Retinal pigment epithelial cell (primary cell): ENCODE measurements at regions not wholly inside any gene's neighbourhood (a gene's known extent, or its start where the extent isn't known, plus 50 kb on each side); places are given as distances from the start of the nearest gene placed in this dataset.

Experiments used
- DNase-seq: peaks from one replicate; pipeline ENCODE4 v3.0.0-alpha.2; 2010; ENCODE audit warnings: low read depth
- H3K4me3 ChIP-seq: 2 replicates; pipeline ENCODE4 v1.5.1; 2011; ENCODE audit warnings: mild to moderate bottlenecking, low read length, control low read depth, moderate library complexity
- TF ChIP-seq, protein P1 (sequence below): conservative IDR thresholded peaks from 2 replicates; pipeline ENCODE4 v1.5.1; 2011; ENCODE audit warnings: low read depth, low read length, control low read depth, inconsistent platforms

DNA sequence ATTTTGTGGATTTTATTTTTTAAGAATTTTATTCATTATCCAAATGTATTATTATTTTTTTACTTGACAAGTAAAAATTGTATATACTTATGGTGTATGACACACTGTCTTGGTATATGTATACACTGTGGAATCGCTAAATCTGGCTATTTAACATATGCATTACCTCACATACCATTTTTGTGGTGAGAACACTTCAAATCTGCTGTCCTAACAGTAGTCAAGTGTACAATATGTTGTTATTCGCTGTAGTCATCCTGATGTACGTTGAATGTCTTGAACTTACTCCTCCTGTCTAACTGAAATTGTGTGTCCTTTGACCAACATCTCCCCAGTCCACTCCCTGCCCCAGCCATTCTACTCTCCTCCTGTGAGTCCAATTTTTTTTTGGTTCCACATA, 153.2 kb upstream of the PTPRM start:
- no peak overlapping the region for H3K4me3 ChIP-seq
- TF ChIP-seq, protein P1, sequence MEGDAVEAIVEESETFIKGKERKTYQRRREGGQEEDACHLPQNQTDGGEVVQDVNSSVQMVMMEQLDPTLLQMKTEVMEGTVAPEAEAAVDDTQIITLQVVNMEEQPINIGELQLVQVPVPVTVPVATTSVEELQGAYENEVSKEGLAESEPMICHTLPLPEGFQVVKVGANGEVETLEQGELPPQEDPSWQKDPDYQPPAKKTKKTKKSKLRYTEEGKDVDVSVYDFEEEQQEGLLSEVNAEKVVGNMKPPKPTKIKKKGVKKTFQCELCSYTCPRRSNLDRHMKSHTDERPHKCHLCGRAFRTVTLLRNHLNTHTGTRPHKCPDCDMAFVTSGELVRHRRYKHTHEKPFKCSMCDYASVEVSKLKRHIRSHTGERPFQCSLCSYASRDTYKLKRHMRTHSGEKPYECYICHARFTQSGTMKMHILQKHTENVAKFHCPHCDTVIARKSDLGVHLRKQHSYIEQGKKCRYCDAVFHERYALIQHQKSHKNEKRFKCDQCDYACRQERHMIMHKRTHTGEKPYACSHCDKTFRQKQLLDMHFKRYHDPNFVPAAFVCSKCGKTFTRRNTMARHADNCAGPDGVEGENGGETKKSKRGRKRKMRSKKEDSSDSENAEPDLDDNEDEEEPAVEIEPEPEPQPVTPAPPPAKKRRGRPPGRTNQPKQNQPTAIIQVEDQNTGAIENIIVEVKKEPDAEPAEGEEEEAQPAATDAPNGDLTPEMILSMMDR: no peak
- no peak for DNase-seq

DNA sequence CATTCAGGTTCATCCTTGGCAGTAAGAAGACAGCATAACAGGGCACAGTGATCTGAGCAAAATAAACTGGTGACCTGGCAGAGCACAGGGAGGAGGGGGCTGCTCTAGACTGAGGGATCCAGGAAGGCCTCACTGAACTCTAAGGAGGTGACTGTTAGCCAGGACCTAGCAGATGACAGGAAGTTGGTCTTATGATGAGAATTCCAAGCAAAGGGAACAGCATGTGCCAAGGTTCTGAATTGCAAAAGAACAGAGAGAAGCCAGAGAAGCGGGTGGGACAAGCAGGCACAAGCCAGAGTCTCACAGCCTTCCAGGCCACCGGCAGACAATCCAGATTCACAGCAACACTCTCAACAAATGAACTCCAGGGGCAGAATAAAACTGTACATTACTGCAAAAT, 152.7 kb upstream of the PTPRM start:
- peak; percentile 46 for DNase-seq
- H3K4me3 ChIP-seq: no peak overlapping the region
- TF ChIP-seq, protein P1: no peak

DNA sequence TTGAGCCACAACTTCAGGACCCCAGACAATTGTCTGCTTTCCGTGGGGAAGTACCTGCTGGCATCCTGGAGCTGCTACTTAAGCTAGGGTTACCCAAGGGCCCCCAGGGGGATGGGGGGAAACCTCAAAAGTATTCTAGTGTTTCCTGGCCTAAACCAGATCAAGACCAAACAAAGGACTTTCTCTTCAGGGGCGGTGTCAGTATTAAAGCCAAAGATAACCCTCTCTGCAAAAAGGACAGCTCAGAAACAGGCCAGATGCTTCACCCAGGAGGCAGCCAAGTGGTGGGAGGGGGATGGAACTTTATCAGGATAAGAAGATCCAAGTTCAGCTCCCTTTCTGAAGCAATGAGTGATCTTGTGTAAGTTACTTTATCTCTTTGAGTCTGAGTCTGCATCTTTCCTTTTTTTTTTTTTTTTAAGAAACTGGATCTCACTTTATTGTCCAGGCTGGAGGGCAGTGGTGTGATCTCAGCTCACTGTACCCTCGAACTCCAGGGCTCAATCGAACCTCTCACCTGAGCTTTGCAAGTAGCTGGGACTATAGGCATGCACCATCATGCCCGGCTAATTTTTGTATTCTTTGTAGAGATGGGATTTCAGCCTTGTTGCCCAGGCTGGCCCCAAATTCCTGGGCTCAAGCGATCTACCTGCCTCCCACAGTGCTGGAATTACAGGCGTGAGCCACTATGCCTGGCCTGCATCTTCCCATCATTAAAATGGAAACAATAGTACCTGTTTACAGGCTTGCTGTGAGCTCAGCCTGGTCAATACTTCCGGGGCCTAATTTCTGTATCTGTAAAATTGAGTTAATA, 151.8 kb upstream of the PTPRM start:
- DNase-seq: no peak
- TF ChIP-seq, protein P1: no peak
- H3K4me3 ChIP-seq: no peak overlapping the region

DNA sequence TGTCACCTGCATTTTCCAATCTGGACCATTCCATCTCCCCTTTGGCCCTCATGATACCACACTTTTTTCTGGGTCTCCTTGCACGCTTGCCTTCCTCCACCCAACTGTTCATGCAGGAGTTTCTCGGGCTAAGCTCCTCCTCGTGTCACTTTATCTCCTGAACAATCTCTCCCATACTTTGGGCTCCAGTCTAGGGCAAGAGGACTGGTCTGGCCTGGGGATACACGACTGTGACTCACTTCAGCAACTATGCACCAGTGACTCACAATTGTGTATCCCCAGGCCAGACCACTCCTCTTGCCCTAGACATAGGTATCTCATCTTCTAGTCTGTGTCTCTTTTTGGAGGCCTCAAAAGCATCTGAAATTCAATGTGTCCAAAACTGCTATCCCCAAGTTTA, 149.4 kb upstream of the PTPRM start:
- TF ChIP-seq, protein P1: no peak

DNA sequence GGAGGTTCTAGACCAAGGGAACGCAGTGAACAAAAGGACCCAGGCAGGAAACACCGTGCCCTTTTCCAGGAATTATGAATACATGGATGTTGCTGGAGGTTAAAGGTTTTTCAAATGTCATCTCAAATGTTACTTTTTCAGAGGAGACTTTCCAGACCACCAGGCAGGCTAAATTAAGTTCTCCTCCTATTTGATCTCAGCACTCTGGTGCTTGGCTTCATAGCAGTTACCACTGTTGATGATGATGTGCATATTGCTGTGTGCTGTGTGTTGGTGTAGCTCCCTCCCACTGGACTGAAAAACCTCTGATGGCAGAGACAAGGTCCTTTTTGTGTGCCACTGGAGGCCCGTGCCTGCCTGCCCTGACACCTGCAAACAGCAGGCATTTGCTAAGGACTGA, 137.3 kb upstream of the PTPRM start:
- TF ChIP-seq, protein P1: no peak
- H3K4me3 ChIP-seq: no peak overlapping the region
- DNase-seq: no peak

More for the DNA sequence above, 149.4 kb upstream of the PTPRM start:
- H3K4me3 ChIP-seq: no peak overlapping the region
- DNase-seq: peak; percentile 63

DNA sequence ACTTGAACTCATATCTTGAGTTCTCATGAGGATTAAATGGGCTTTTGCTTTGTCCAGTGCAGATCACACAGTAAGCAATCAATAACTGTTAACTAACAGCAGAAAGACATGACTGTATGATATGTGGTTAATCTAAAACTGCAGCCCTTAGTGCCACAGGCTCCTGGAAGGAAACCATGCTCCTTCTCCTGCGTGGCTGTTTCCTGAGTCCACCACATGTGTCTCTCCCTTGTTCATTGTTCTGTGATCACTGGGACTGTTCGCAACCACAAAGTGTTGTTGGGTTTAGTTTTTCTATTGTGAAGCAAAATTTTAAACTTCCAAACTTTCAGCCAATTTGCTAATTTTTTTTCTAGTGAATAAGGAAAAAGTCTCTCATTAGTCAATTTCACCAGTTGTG, 130.9 kb upstream of the PTPRM start:
- H3K4me3 ChIP-seq: no peak overlapping the region
- TF ChIP-seq, protein P1: no peak
- DNase-seq: no peak

DNA sequence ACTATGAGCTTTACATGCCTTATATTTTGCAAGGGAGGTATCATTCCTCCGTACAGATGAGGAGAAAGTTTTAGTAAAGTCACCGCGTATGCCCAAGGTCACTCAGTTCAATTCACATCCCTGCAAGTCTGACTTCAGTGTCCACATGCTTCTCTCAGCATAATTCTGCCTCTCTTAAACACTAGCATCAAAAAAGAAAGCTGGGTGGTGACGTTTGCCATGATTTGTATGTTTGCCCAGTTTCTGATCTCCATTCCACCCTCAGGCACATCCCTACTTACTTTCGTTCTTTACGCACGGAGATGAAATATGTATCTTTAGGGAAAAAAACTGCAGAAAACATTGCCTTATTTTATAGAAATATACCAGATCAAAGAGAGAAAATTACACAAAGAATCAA, 129.2 kb upstream of the PTPRM start:
- TF ChIP-seq, protein P1: no peak
- H3K4me3 ChIP-seq: no peak overlapping the region
- DNase-seq: no peak
